ENCODE measurements at regions not wholly inside any gene's neighbourhood (a gene's known extent, or its start where the extent isn't known, plus 50 kb on each side); places are given as distances from the start of the nearest gene placed in this dataset.
A peak's percentile ranks its signal among the peaks of the same experiment; 100 is the strongest.

DNA sequence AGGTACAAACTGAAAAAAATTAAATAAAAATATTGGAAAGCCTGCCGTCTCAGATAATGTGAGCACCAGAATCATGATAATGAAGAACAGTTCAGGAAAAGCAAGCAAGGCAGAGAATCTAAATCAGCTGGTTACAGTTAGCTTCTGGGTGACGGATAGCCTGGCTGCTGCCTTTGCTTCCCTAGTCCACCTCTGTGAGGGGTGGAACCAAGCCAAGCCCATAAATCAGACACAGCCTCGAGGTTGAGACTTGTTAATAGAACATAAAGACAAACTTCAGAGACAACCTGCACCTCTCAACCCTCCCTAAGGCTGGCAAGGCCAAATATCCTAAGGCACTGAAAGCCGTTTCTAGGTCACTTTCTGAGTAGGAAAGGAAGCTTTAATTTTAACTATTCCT lies 334.7 kb upstream of the SLC39A10 start:
- Histone ChIP-seq H3K27ac (ENCODE audit: insufficient read depth in 1 of 2, low read depth in 1 of 2, low read length in 2 of 2, poor library complexity in 1 of 2, severe bottlenecking in 2 of 2) (peak overlapping the region in 1 of 2 experiments; percentile 8), H3K4me1 (ENCODE audit: control extremely low read depth in 1 of 4, control insufficient read depth in 4 of 4, insufficient read depth in 4 of 4, low read length in 3 of 4) (peaks cover 6 to 36% (median 17%) of the 10 kb centered on the region in 4 experiments), H3K4me3 (ENCODE audit: control insufficient read depth in 1 of 7, extremely low read depth in 1 of 7, insufficient read depth in 4 of 7, low read depth in 2 of 7, low read length in 6 of 7) (no peak overlapping the region), H3K36me3 (ENCODE audit: control insufficient read depth in 4 of 4, insufficient read depth in 4 of 4, low read length in 3 of 4) (no peaks in the 10 kb centered on the region), H3K27me3 (replicated peaks in 2 of 5; ENCODE audit: control insufficient read depth in 4 of 5, insufficient read depth in 5 of 5, low read length in 4 of 5) (no peaks in the 10 kb centered on the region), H3K9me3 (ENCODE audit: control extremely low read depth in 1 of 5, control insufficient read depth in 4 of 5, insufficient read depth in 2 of 5, low read depth in 1 of 5, low read length in 4 of 5) (peaks cover 0 to 5% (median 2%) of the 10 kb centered on the region in 5 experiments)
- POLR2A ChIA-PET, result no interaction called here
- peak; percentile 38 to 87 (median 82) for DNase-seq
- WGBS (ENCODE audit: insufficient coverage), result 0% methylated on average over 3 of the region's 4 CpGs
- CTCF ChIA-PET, result interaction anchor here (1.0 to 2.1 kb wide), 4 partner anchors 8 to 344 kb away, joined by 3 to 6 read pairs (median 4); no protein-coding TSS in a partner anchor

DNA sequence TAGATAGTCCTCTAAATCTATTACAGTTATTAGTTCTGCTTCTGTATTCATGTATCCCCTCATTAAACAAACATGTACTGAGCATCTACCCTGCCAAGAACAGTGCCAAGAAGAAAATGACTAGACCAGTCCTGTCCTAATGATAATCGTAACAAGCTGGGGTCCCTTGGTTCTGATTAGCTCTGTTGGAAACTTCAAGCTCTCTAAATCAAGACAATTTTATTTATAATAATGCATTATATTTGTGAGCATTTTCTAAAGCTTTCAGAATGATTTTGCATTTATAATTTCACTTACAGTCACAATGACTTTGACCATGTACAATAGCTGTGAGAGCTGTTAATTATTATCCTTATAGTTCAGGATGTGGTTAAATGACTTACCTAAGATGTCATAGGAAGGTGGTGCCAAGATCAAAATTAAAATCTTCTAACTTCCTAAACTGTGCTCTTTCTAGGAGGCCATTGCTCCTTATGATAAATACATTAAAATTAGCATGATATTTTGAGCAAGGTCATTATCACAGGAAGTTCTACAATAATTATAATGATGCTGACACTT lies 336.5 kb upstream of the SLC39A10 start:
- CTCF ChIA-PET, result interaction anchor here (0.9 to 1.9 kb wide), 4 partner anchors 10 to 347 kb away, joined by 3 to 8 read pairs (median 4); no protein-coding TSS in a partner anchor
- Histone ChIP-seq H3K36me3 (ENCODE audit: control insufficient read depth in 4 of 4, insufficient read depth in 4 of 4, low read length in 3 of 4) (no peaks in the 10 kb centered on the region), H3K27ac (ENCODE audit: insufficient read depth in 1 of 2, low read depth in 1 of 2, low read length in 2 of 2, poor library complexity in 1 of 2, severe bottlenecking in 2 of 2) (no peak overlapping the region), H3K4me3 (ENCODE audit: control insufficient read depth in 1 of 7, extremely low read depth in 1 of 7, insufficient read depth in 4 of 7, low read depth in 2 of 7, low read length in 6 of 7) (no peak overlapping the region), H3K9me3 (ENCODE audit: control extremely low read depth in 1 of 5, control insufficient read depth in 4 of 5, insufficient read depth in 2 of 5, low read depth in 1 of 5, low read length in 4 of 5) (peaks cover 0 to 5% (median 2%) of the 10 kb centered on the region in 5 experiments), H3K4me1 (ENCODE audit: control extremely low read depth in 1 of 4, control insufficient read depth in 4 of 4, insufficient read depth in 4 of 4, low read length in 3 of 4) (peaks cover 6 to 36% (median 18%) of the 10 kb centered on the region in 4 experiments), H3K27me3 (replicated peaks in 2 of 5; ENCODE audit: control insufficient read depth in 4 of 5, insufficient read depth in 5 of 5, low read length in 4 of 5) (no peaks in the 10 kb centered on the region)
- peak in 2 of 3 donors; percentile 24 to 54 for DNase-seq
- no CpG with 5 or more reads among the region's 1 CpG for WGBS (ENCODE audit: insufficient coverage)
- POLR2A ChIA-PET, result no interaction called here

DNA sequence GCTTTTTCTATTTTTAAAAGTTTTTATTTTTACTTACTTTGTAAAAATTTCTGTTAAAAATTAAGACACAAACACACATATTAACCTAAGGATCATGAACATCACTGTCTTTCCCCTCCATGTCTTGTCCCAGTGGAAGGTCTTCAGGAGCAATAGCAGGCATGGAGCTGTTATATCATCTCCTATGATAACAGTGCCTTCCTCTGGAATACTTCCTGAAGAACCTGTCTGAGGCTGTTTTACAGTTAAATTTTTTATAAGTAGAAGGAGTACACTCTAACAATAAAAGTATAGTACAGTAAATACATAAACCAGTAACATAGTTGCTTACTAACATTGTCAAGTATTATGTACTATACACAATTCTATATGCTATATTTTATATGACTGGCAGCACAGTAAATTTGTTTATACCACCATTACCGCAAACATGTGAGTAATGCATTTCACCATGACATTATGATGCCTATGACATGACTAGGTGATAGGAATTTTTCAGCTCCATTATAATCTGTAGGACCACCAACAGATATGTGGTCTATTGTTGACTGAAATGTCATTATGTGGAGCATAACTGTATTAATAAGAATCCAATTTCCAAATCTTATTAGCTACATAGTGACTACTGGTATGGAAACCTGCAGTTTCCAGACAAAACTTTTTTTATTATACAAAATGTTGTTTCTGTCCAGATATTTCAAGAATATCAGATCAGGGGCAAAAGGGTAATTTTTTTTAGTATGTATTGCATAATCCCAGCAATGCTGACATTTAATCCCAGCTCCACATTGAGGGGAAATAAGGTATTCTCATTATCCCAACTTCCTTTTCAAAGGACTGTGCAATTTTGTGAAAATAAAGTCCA lies 337.2 kb upstream of the SLC39A10 start:
- no CpG with 5 or more reads among the region's 1 CpG for WGBS (ENCODE audit: insufficient coverage)
- ChIA-PET CTCF (interaction anchor here (0.9 to 3.9 kb wide), 6 partner anchors 11 to 348 kb away, joined by 3 to 18 read pairs (median 4); no protein-coding TSS in a partner anchor), POLR2A (no interaction called here)
- H3K9me3 ChIP-seq (ENCODE audit: control extremely low read depth in 1 of 5, control insufficient read depth in 4 of 5, insufficient read depth in 2 of 5, low read depth in 1 of 5, low read length in 4 of 5), result peaks cover 0 to 5% (median 2%) of the 10 kb centered on the region in 5 experiments
- no peaks in the 10 kb centered on the region for H3K27me3 ChIP-seq (replicated peaks in 2 of 5; ENCODE audit: control insufficient read depth in 4 of 5, insufficient read depth in 5 of 5, low read length in 4 of 5)
- H3K36me3 ChIP-seq (ENCODE audit: control insufficient read depth in 4 of 4, insufficient read depth in 4 of 4, low read length in 3 of 4), result no peaks in the 10 kb centered on the region
- H3K4me1 ChIP-seq (ENCODE audit: control extremely low read depth in 1 of 4, control insufficient read depth in 4 of 4, insufficient read depth in 4 of 4, low read length in 3 of 4), result peaks cover 6 to 36% (median 18%) of the 10 kb centered on the region in 4 experiments
- H3K27ac ChIP-seq (ENCODE audit: insufficient read depth in 1 of 2, low read depth in 1 of 2, low read length in 2 of 2, poor library complexity in 1 of 2, severe bottlenecking in 2 of 2), result no peak overlapping the region
- DNase-seq, result no peak
- no peak overlapping the region for H3K4me3 ChIP-seq (ENCODE audit: control insufficient read depth in 1 of 7, extremely low read depth in 1 of 7, insufficient read depth in 4 of 7, low read depth in 2 of 7, low read length in 6 of 7)

DNA sequence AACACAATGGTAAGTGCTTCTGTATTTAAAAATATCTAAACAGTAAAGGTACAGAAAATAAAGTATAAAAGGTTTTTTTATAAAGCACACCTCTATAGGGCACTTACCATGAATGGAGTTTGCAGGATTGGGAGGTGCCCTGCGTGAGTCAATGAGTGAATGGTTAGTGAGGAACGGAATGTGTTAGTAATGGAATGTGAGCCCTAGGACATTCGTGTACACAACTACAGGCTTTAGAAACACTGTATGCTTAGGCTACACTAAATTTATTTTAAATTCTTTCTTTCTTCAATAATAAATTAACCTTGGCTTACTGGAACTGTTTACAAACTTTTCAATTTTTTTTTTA lies 337.9 kb upstream of the SLC39A10 start:
- H3K4me1 ChIP-seq (ENCODE audit: control extremely low read depth in 1 of 4, control insufficient read depth in 4 of 4, insufficient read depth in 4 of 4, low read length in 3 of 4), result peaks cover 6 to 36% (median 18%) of the 10 kb centered on the region in 4 experiments
- H3K4me3 ChIP-seq (ENCODE audit: control insufficient read depth in 1 of 7, extremely low read depth in 1 of 7, insufficient read depth in 4 of 7, low read depth in 2 of 7, low read length in 6 of 7), result no peak overlapping the region
- H3K27ac ChIP-seq (ENCODE audit: insufficient read depth in 1 of 2, low read depth in 1 of 2, low read length in 2 of 2, poor library complexity in 1 of 2, severe bottlenecking in 2 of 2), result no peak overlapping the region
- DNase-seq, result no peak
- CTCF ChIA-PET, result interaction anchor here (1.6 to 3.9 kb wide), 5 partner anchors 11 to 346 kb away, joined by 3 to 18 read pairs (median 4); no protein-coding TSS in a partner anchor
- no CpG with 5 or more reads among the region's 3 CpGs for WGBS (ENCODE audit: insufficient coverage)
- no peaks in the 10 kb centered on the region for H3K27me3 ChIP-seq (replicated peaks in 2 of 5; ENCODE audit: control insufficient read depth in 4 of 5, insufficient read depth in 5 of 5, low read length in 4 of 5)
- POLR2A ChIA-PET, result no interaction called here
- H3K9me3 ChIP-seq (ENCODE audit: control extremely low read depth in 1 of 5, control insufficient read depth in 4 of 5, insufficient read depth in 2 of 5, low read depth in 1 of 5, low read length in 4 of 5), result peaks cover 0 to 5% (median 0%) of the 10 kb centered on the region in 5 experiments
- no peaks in the 10 kb centered on the region for H3K36me3 ChIP-seq (ENCODE audit: control insufficient read depth in 4 of 4, insufficient read depth in 4 of 4, low read length in 3 of 4)

DNA sequence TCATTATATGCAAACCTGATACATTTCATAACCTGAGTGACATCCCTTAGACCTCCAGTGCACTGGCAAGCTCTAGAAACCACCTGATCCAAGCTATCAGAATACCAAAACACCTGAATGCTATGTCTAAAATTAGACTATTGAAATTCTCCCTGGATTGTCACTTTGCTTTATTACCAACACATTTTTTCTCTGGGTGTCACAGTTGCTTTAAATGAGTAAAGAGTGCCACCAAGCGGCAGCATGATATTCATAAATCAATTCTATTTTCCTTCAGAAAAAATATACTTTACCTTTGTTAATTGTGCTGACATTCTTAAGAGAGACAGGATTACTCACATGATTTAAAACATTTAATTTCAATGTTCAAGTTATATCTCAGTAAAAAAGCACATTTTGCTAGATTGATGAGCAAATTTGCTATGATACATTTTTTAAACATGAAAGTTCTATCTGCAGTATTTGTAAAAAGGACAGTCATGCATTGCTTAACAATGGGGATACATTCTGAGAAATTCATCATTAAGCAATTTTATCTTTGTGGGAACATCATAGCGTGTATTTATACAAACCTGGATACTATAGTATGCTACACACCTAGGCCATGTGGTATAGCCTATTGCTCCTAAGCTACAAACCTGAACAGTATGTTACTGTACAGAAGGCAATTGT lies 338.4 kb upstream of the SLC39A10 start:
- no peaks in the 10 kb centered on the region for H3K9me3 ChIP-seq (ENCODE audit: control extremely low read depth in 1 of 5, control insufficient read depth in 4 of 5, insufficient read depth in 2 of 5, low read depth in 1 of 5, low read length in 4 of 5)
- CTCF ChIA-PET, result interaction anchor here (0.9 to 3.9 kb wide), 5 partner anchors 12 to 347 kb away, joined by 3 to 18 read pairs (median 3); no protein-coding TSS in a partner anchor
- DNase-seq, result peak; percentile 54 to 79 (median 74)
- H3K36me3 ChIP-seq (ENCODE audit: control insufficient read depth in 4 of 4, insufficient read depth in 4 of 4, low read length in 3 of 4), result no peaks in the 10 kb centered on the region
- WGBS (ENCODE audit: insufficient coverage), result no CpG with 5 or more reads among the region's 2 CpGs
- POLR2A ChIA-PET, result no interaction called here
- no peak overlapping the region for H3K27ac ChIP-seq (ENCODE audit: insufficient read depth in 1 of 2, low read depth in 1 of 2, low read length in 2 of 2, poor library complexity in 1 of 2, severe bottlenecking in 2 of 2)
- H3K27me3 ChIP-seq (replicated peaks in 2 of 5; ENCODE audit: control insufficient read depth in 4 of 5, insufficient read depth in 5 of 5, low read length in 4 of 5), result no peaks in the 10 kb centered on the region
- H3K4me1 ChIP-seq (ENCODE audit: control extremely low read depth in 1 of 4, control insufficient read depth in 4 of 4, insufficient read depth in 4 of 4, low read length in 3 of 4), result peaks cover 6 to 36% (median 18%) of the 10 kb centered on the region in 4 experiments
- H3K4me3 ChIP-seq (ENCODE audit: control insufficient read depth in 1 of 7, extremely low read depth in 1 of 7, insufficient read depth in 4 of 7, low read depth in 2 of 7, low read length in 6 of 7), result no peak overlapping the region

DNA sequence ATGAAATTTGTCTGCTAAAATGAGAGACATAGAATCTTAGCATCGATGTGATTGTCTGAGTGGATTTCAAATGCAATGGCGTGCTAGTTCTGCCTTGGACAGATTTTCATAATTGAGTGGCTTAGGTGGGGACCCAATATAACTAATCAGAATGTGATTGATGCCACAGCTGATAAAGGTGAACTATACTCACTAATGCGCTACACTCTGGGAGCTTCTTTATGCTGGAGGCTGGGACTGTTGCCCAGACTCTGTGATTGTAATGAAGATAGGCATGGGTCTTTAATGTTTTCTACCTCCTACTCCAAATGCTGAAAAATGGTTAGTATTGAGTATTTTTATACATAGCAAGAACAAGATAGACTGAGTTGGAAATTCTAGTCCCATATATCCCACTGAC lies 339.5 kb upstream of the SLC39A10 start:
- Histone ChIP-seq H3K27me3 (replicated peaks in 2 of 5; ENCODE audit: control insufficient read depth in 4 of 5, insufficient read depth in 5 of 5, low read length in 4 of 5) (no peaks in the 10 kb centered on the region), H3K36me3 (ENCODE audit: control insufficient read depth in 4 of 4, insufficient read depth in 4 of 4, low read length in 3 of 4) (no peaks in the 10 kb centered on the region), H3K27ac (ENCODE audit: insufficient read depth in 1 of 2, low read depth in 1 of 2, low read length in 2 of 2, poor library complexity in 1 of 2, severe bottlenecking in 2 of 2) (no peak overlapping the region), H3K4me3 (ENCODE audit: control insufficient read depth in 1 of 7, extremely low read depth in 1 of 7, insufficient read depth in 4 of 7, low read depth in 2 of 7, low read length in 6 of 7) (no peak overlapping the region), H3K9me3 (ENCODE audit: control extremely low read depth in 1 of 5, control insufficient read depth in 4 of 5, insufficient read depth in 2 of 5, low read depth in 1 of 5, low read length in 4 of 5) (peaks cover 0 to 2% (median 0%) of the 10 kb centered on the region in 5 experiments), H3K4me1 (ENCODE audit: control extremely low read depth in 1 of 4, control insufficient read depth in 4 of 4, insufficient read depth in 4 of 4, low read length in 3 of 4) (peaks cover 6 to 36% (median 16%) of the 10 kb centered on the region in 4 experiments)
- CTCF ChIA-PET, result interaction anchor here (0.9 to 3.9 kb wide), 4 partner anchors 11 to 1150 kb away, joined by 3 to 18 read pairs (median 6); no protein-coding TSS in a partner anchor
- no peak for DNase-seq
- POLR2A ChIA-PET, result no interaction called here
- WGBS (ENCODE audit: insufficient coverage), result 100% methylated on average over 3 of the region's 3 CpGs

Measured in common myeloid progenitor, CD34-positive (primary cell).